ENCODE measurements at regions not wholly inside any gene's neighbourhood (a gene's known extent, or its start where the extent isn't known, plus 50 kb on each side); places are given as distances from the start of the nearest gene placed in this dataset.
A peak's percentile ranks its signal among the peaks of the same experiment; 100 is the strongest.

DNA sequence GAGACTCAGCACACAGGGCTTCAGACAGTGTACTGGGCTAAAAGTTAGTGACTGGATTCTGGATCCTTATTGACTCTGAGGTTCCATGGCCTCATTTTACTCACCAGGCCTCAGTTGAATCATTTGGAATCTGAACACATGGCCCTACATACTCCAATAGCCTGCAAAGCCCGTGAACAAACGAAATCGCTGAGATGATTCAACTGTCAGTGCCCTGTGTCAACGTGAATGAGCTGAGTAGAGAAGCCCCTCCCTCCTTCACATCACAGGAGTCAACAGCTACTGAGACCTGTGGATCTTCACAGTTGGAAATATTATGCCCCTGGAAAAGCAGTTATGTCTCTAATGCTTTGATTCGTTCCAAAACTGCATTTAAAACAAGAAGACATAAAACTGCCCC is 429.3 kb downstream of the GADD45G start:
- Histone ChIP-seq H3K4me3 (ENCODE audit: low read depth, low read length) (no peak overlapping the region), H3K9me3 (ENCODE audit: control insufficient read depth, insufficient read depth, low read length) (no peaks in the 10 kb centered on the region), H3K36me3 (ENCODE audit: control insufficient read depth, insufficient read depth, low read length) (no peaks in the 10 kb centered on the region), H3K4me1 (ENCODE audit: control insufficient read depth, insufficient read depth, low read length) (peaks cover 13% of the 10 kb centered on the region), H3K27me3 (ENCODE audit: control insufficient read depth, insufficient read depth, low read length) (no peaks in the 10 kb centered on the region), H3K27ac (ENCODE audit: low read depth, low read length) (no peak overlapping the region)
- 60% methylated on average over 4 of the region's 5 CpGs for WGBS (ENCODE audit: insufficient coverage)
- no peak for DNase-seq (ENCODE audit: low read depth in 4 of 6, low spot score in 6 of 6)

DNA sequence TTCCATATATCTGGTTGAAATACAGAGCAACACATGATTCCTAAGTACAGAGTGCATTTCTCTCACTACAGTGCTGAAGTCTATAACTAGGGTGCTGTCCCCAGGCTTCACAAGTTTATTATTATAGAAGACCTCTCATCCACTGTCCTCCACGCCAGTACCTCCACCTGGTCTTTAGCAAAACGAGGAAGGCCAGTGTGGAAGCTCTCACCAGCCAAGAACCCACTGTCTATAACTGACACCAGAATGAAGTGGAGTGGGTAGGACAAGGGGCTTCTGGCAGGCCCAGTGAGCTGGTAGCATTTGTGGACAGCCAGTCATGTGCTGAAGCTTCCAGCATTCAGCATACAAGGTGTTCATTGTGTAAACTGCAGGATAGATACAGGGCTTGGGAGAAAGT is 430.7 kb downstream of the GADD45G start:
- no CpG with 5 or more reads among the region's 2 CpGs for WGBS (ENCODE audit: insufficient coverage)
- no peaks in the 10 kb centered on the region for H3K36me3 ChIP-seq (ENCODE audit: control insufficient read depth, insufficient read depth, low read length)
- no peaks in the 10 kb centered on the region for H3K27me3 ChIP-seq (ENCODE audit: control insufficient read depth, insufficient read depth, low read length)
- no peak for DNase-seq (ENCODE audit: low read depth in 4 of 6, low spot score in 6 of 6)
- H3K4me3 ChIP-seq (ENCODE audit: low read depth, low read length), result no peak overlapping the region
- no peak overlapping the region for H3K27ac ChIP-seq (ENCODE audit: low read depth, low read length)
- no peaks in the 10 kb centered on the region for H3K9me3 ChIP-seq (ENCODE audit: control insufficient read depth, insufficient read depth, low read length)
- peaks cover 13% of the 10 kb centered on the region for H3K4me1 ChIP-seq (ENCODE audit: control insufficient read depth, insufficient read depth, low read length)

DNA sequence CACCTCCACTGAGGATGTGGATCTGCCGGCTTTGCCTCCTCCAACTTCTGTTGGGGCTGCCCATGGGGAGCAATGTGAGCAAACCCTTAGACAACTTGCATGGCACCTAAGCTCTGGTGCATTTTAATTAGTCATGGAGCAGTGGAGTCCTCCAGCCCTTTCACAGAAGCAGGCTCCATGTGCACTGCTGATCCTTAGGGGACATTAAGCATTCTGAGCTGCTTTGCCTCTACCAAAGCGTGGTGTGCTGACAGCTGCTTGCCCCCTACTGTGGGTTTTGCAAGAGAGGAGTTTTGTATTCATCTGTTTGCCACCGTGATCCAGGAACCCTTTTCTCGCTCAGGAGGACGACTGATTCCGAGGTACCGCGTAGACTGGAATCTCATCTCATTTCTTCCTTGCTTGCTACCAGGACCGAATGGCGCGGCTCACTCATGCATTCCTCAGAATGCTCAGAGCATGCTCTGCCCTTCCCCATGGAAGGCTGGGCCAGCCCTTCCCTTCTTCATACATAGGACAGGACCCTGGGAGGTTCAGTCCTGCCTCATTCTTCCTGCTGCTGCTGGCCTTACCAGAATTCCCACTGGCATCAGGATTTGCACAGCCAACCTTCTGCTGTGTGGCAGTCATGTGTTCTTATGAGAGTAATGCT is 432.5 kb downstream of the GADD45G start:
- H3K4me3 ChIP-seq (ENCODE audit: low read depth, low read length), result no peak overlapping the region
- H3K27ac ChIP-seq (ENCODE audit: low read depth, low read length), result no peak overlapping the region
- H3K36me3 ChIP-seq (ENCODE audit: control insufficient read depth, insufficient read depth, low read length), result no peaks in the 10 kb centered on the region
- peaks cover 13% of the 10 kb centered on the region for H3K4me1 ChIP-seq (ENCODE audit: control insufficient read depth, insufficient read depth, low read length)
- no peaks in the 10 kb centered on the region for H3K9me3 ChIP-seq (ENCODE audit: control insufficient read depth, insufficient read depth, low read length)
- 80% methylated on average over 6 of the region's 11 CpGs for WGBS (ENCODE audit: insufficient coverage)
- no peaks in the 10 kb centered on the region for H3K27me3 ChIP-seq (ENCODE audit: control insufficient read depth, insufficient read depth, low read length)
- peak in 1 of 6 donors; percentile 59 for DNase-seq (ENCODE audit: low read depth in 4 of 6, low spot score in 6 of 6)

DNA sequence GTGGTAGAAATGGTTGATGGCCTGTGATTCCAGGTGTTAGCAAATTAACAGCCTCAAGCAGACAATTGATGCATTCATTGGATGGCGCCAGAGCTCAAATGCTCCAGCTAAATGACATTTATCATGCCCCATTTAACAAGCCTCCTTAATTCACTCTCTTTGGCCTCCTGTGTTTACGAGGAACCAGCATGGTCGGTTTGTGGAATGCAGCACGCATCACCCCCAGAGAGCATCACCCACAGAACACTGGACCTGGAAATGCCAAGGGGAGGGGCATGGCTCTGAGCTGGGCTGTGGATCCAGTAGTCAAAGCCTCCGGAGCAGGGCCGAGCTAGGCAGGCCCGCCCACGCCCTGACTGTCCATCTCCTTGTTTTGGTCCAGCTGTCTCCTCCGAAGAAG is 434.0 kb downstream of the GADD45G start:
- peak; percentile 13 to 82 (median 26) for DNase-seq (ENCODE audit: low read depth in 4 of 6, low spot score in 6 of 6)
- Histone ChIP-seq H3K36me3 (ENCODE audit: control insufficient read depth, insufficient read depth, low read length) (no peaks in the 10 kb centered on the region), H3K27ac (ENCODE audit: low read depth, low read length) (no peak overlapping the region), H3K4me3 (ENCODE audit: low read depth, low read length) (no peak overlapping the region), H3K9me3 (ENCODE audit: control insufficient read depth, insufficient read depth, low read length) (no peaks in the 10 kb centered on the region), H3K4me1 (ENCODE audit: control insufficient read depth, insufficient read depth, low read length) (peaks cover 13% of the 10 kb centered on the region), H3K27me3 (ENCODE audit: control insufficient read depth, insufficient read depth, low read length) (no peaks in the 10 kb centered on the region)
- 46% methylated on average over 4 of the region's 9 CpGs for WGBS (ENCODE audit: insufficient coverage)

DNA sequence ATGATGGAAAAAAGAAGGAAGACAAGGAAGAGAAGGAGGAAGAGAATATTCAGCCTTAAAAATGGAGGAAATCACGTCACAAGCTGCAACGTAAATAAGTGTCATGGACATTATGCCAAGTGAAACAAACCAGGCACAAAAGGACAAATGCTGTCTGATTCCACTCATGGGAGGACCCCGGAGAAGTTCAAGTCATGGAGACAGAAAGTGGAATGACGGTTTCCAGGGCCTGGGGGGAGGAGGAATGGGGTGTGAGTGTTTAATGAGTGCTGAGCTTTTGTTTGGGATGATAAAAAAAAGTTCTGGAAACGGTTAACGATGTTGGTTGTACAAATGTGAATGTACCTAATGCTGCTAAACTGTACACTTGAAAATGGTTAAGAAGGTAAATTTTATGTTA is 439.5 kb downstream of the GADD45G start:
- H3K27ac ChIP-seq (ENCODE audit: low read depth, low read length), result no peak overlapping the region
- no peak for DNase-seq (ENCODE audit: low read depth in 4 of 6, low spot score in 6 of 6)
- no peak overlapping the region for H3K4me3 ChIP-seq (ENCODE audit: low read depth, low read length)
- no peaks in the 10 kb centered on the region for H3K27me3 ChIP-seq (ENCODE audit: control insufficient read depth, insufficient read depth, low read length)
- H3K36me3 ChIP-seq (ENCODE audit: control insufficient read depth, insufficient read depth, low read length), result no peaks in the 10 kb centered on the region
- no peaks in the 10 kb centered on the region for H3K9me3 ChIP-seq (ENCODE audit: control insufficient read depth, insufficient read depth, low read length)
- 48% methylated on average over 4 of the region's 6 CpGs for WGBS (ENCODE audit: insufficient coverage)
- no peaks in the 10 kb centered on the region for H3K4me1 ChIP-seq (ENCODE audit: control insufficient read depth, insufficient read depth, low read length)

DNA sequence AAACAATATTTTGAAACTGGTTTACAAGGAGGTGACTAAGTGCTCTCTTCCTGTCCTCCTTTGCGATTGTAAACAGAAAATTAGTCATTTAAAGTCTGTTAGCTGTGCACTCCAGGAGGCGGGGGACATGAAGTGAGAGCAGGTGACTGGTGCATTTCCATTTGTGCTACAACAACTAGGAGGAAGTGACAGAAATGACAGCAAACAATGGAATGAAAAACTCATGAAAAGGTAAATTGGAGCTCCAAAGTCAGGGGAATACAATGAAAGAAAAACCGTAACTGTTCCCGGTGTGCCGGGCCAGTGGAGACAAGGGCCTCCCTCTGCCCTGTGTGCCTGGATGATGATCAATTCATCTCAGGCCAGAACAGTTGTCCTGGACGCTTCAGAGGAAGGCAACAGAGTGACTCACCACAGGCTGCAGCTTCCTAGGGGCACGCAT is 439.9 kb downstream of the GADD45G start:
- DNase-seq (ENCODE audit: low read depth in 4 of 6, low spot score in 6 of 6), result no peak
- H3K4me1 ChIP-seq (ENCODE audit: control insufficient read depth, insufficient read depth, low read length), result no peaks in the 10 kb centered on the region
- no peak overlapping the region for H3K27ac ChIP-seq (ENCODE audit: low read depth, low read length)
- no peaks in the 10 kb centered on the region for H3K27me3 ChIP-seq (ENCODE audit: control insufficient read depth, insufficient read depth, low read length)
- no peak overlapping the region for H3K4me3 ChIP-seq (ENCODE audit: low read depth, low read length)
- 44% methylated on average over 5 of the region's 7 CpGs for WGBS (ENCODE audit: insufficient coverage)
- no peaks in the 10 kb centered on the region for H3K9me3 ChIP-seq (ENCODE audit: control insufficient read depth, insufficient read depth, low read length)
- no peaks in the 10 kb centered on the region for H3K36me3 ChIP-seq (ENCODE audit: control insufficient read depth, insufficient read depth, low read length)

DNA sequence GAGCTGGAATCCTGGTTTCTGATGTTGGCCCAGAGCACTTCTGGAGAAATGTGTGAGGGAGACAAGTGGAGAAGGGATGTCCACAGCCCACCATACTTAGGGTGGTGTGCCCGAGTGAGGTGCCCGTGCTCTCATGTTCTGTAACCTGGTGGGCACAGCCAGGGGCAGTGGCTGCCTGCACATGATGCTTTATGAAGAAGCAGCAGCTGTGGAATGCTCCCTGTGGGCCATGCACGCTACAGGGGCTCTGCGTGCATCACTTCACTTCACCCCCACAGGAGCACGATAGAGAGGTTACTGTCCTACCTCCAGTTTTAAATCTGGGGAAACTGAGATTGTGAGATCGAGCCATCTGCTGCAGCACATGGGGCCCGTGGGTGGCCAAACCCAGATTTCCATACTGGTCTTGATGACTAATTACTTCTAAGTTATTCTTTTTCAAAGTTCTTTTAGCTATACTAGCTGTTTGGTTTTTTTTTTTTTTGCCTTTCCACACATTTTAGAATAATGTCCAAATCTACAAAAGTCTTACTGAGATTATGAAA is 441.6 kb downstream of the GADD45G start:
- Histone ChIP-seq H3K4me1 (ENCODE audit: control insufficient read depth, insufficient read depth, low read length) (no peaks in the 10 kb centered on the region), H3K9me3 (ENCODE audit: control insufficient read depth, insufficient read depth, low read length) (no peaks in the 10 kb centered on the region), H3K27ac (ENCODE audit: low read depth, low read length) (no peak overlapping the region), H3K36me3 (ENCODE audit: control insufficient read depth, insufficient read depth, low read length) (no peaks in the 10 kb centered on the region), H3K4me3 (ENCODE audit: low read depth, low read length) (no peak overlapping the region), H3K27me3 (ENCODE audit: control insufficient read depth, insufficient read depth, low read length) (no peaks in the 10 kb centered on the region)
- 93% methylated on average over 2 of the region's 7 CpGs for WGBS (ENCODE audit: insufficient coverage)
- DNase-seq (ENCODE audit: low read depth in 4 of 6, low spot score in 6 of 6), result no peak

DNA sequence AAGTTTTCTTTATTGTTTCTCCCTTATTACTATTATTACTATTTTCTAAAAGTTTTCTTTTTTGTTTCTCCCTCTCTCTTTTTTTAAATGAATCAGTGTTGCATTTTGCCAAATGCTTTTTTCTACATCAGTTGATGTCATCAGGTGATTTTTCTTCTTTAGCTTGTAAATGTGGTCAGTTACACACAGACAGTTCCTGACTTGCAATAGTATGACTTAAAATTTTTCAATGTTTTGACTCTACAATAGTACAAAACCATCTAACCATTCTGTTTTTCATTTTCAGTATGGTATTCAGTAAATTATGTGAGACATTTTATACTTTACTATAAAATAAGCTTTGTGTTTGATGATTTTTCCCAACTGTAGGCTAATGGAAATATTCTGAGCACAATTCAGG is 443.0 kb downstream of the GADD45G start:
- no peak for DNase-seq (ENCODE audit: low read depth in 4 of 6, low spot score in 6 of 6)
- no peaks in the 10 kb centered on the region for H3K9me3 ChIP-seq (ENCODE audit: control insufficient read depth, insufficient read depth, low read length)
- no peak overlapping the region for H3K4me3 ChIP-seq (ENCODE audit: low read depth, low read length)
- no peaks in the 10 kb centered on the region for H3K4me1 ChIP-seq (ENCODE audit: control insufficient read depth, insufficient read depth, low read length)
- no peak overlapping the region for H3K27ac ChIP-seq (ENCODE audit: low read depth, low read length)
- H3K36me3 ChIP-seq (ENCODE audit: control insufficient read depth, insufficient read depth, low read length), result no peaks in the 10 kb centered on the region
- no peaks in the 10 kb centered on the region for H3K27me3 ChIP-seq (ENCODE audit: control insufficient read depth, insufficient read depth, low read length)

DNA sequence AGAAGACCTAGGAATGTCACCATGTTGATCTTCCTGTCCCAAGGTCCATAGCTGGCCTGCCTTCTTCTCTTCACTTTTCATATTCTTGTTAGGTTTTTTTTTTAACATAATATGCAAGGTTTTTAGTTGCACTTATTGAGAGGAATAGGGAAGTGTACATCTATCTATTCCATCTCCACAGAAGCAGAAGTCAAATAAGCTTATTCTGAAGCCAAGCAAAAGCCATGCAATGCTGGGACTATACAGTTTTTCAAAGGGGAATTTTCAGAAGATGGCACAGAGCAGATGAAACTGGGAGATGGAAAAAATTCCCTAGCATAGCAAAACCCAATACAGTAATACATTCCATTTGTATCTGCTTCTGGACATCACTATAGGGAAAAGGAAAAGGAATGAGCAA is 447.6 kb downstream of the GADD45G start:
- Histone ChIP-seq H3K36me3 (ENCODE audit: control insufficient read depth, insufficient read depth, low read length) (no peaks in the 10 kb centered on the region), H3K9me3 (ENCODE audit: control insufficient read depth, insufficient read depth, low read length) (no peaks in the 10 kb centered on the region), H3K27ac (ENCODE audit: low read depth, low read length) (no peak overlapping the region), H3K4me1 (ENCODE audit: control insufficient read depth, insufficient read depth, low read length) (no peaks in the 10 kb centered on the region), H3K27me3 (ENCODE audit: control insufficient read depth, insufficient read depth, low read length) (no peaks in the 10 kb centered on the region), H3K4me3 (ENCODE audit: low read depth, low read length) (no peak overlapping the region)
- no peak for DNase-seq (ENCODE audit: low read depth in 4 of 6, low spot score in 6 of 6)

DNA sequence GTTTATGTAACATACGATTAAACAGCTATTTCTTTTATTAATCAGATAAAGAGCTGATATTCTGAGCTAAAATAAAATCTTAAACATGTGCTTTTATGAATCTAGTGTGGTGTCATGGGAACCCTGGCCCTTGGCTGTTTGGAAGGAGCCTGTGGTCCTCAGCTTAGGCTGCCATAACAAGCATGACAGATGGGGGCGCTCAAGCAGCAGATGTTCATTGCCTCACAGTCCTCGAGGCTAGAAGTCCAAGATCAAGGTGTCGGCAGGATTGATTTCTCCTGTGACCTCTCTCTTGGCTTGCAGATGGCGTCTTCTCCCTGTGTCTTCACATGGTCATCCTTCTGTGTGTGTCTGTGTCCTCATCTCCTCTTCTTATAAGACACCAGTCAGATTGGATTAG is 448.2 kb downstream of the GADD45G start:
- 65% methylated on average over 4 of the region's 5 CpGs for WGBS (ENCODE audit: insufficient coverage)
- no peak overlapping the region for H3K4me3 ChIP-seq (ENCODE audit: low read depth, low read length)
- H3K4me1 ChIP-seq (ENCODE audit: control insufficient read depth, insufficient read depth, low read length), result no peaks in the 10 kb centered on the region
- no peaks in the 10 kb centered on the region for H3K27me3 ChIP-seq (ENCODE audit: control insufficient read depth, insufficient read depth, low read length)
- no peaks in the 10 kb centered on the region for H3K9me3 ChIP-seq (ENCODE audit: control insufficient read depth, insufficient read depth, low read length)
- DNase-seq (ENCODE audit: low read depth in 4 of 6, low spot score in 6 of 6), result no peak
- no peaks in the 10 kb centered on the region for H3K36me3 ChIP-seq (ENCODE audit: control insufficient read depth, insufficient read depth, low read length)
- no peak overlapping the region for H3K27ac ChIP-seq (ENCODE audit: low read depth, low read length)
